GM21381 (cell line): ENCODE measurements at regions not wholly inside any gene's neighbourhood (a gene's known extent, or its start where the extent isn't known, plus 50 kb on each side); places are given as distances from the start of the nearest gene placed in this dataset.
"Not testable (repeated sequence)": the region's sequence is repeated elsewhere in the genome, so short reads cannot be mapped to it uniquely, and the experiment has no call there.

Experiments used
- ATAC-seq: cut with Tn5 transposase; IDR thresholded peaks from one replicate; pipeline ENCODE4 v1.9.1; 2021; ENCODE audit warnings: mild to moderate bottlenecking, moderate library complexity; ENCODE audit not compliant: unreplicated experiment

DNA sequence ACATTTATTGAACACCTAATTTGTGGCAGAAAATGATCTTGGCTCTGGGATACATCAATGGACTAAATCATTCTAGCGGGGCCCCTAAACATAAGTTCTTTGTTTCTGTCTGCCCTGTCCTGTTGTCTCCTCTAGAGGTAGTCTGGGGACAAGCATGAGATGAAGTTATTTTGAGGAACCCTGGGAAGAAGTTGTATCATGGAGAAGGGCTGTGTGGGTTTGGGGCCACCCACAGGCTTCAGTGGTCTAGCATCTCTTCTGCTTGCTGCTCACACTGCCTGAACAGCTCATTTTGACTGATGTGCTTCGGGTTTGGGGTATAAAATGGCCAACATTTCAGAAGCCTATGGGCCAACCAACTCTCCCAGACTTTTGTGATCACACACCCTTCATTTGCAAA, 50.3 kb upstream of the OSBPL11 start:
- ATAC-seq = no peak

- no peak for ATAC-seq
Observed at GRCh38 chr3:125646581-125646980, 51.3 kb upstream of the OSBPL11 start.

DNA sequence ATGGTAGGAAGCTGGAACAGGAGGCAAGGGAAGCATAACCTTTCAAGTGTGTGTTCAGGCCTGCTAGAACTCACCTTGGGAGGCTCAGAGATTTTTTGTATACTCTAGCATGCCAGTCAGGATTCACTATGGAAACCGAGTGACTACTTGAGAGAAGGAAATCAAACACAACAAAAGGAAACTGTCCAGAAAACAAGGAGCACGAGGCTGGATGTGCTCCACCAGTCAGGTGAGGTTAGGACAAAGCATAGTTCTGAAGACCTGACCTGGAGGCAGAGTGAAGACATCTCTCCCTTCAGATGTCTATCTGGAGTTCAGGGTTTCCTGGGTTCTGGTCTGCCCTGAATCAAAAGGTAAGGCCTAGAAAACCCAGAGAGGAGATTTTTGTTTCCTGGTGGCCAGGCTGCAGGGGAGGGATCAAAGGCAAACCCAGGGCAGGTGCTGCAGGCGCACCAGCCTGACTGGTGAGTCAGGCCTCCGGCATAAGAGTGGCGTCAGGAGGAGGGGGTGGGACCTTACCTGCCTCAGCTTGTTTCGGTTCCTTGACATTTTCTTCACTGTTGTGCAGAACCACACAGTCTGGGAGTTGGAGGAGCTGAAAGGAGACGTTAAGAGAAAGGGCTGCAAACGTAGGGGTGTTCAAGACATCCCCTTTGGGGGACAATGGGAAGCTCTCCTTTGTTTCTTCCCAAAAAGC, 52.2 kb upstream of the OSBPL11 start:
- no peak for ATAC-seq

DNA sequence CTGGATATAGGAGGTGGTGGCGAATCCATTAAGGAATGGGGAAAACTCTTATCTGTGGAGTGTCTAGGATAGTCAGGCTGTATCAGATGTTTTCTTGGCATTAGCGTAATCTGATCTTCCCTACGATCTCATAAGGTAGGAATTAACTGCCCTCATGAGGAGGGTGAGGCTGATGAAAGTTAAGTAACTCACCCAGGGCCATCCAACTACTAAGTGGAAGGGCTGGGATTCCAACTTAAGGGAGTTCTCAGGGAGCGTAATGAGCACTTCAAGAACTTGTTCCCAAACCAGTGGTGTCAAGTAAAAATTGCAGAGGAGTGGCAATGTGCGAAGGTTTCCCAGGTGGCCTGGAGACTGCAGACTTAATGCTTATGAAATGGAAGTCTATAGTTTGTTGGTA, 55.9 kb upstream of the OSBPL11 start:
- ATAC-seq = no peak

DNA sequence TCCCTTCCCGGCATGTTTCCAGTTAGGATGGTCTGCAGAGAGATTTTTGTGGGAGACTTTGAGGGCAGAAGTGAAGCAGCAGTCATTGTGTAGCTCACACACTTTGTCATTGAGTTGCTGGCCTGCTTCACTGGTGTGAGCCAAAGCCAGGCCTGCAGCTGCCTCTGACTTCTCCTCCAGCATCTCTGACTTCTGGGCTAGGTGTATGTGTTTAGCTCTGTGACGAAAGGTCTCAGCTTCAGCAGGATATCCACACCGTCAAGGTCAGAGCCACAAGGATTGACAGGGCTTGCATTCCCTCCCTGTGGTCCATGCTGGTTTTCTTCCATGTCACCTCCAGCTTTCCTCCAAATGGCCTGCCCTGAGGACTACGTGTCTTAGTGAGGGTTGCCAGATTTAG, 57.1 kb upstream of the OSBPL11 start:
- no peak for ATAC-seq

DNA sequence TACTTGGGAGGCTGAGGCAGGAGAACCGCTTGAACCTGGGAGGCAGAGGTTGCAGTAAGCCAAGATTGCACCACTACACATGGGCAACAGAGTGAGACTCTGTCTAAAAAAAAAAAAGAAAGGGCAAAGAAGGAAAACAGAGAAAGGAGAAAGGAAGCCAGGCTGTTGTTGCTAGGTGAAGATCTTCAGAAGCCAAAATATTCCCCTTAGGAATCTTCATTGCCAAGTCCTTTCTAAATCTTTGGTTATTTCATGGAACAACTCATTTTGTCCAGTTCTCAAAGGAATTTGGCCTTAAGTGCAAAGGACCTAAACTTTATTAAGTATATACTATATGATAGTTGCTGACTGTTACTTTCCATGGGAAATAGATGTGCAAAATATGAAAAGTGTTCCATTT, 59.2 kb upstream of the OSBPL11 start:
- no peak for ATAC-seq

GRCh38 chr3:125662675-125663074, 67.4 kb upstream of the OSBPL11 start:
- no peak for ATAC-seq

- ATAC-seq = no peak
Observed at GRCh38 chr3:125670352-125670751, 75.1 kb upstream of the OSBPL11 start.

DNA sequence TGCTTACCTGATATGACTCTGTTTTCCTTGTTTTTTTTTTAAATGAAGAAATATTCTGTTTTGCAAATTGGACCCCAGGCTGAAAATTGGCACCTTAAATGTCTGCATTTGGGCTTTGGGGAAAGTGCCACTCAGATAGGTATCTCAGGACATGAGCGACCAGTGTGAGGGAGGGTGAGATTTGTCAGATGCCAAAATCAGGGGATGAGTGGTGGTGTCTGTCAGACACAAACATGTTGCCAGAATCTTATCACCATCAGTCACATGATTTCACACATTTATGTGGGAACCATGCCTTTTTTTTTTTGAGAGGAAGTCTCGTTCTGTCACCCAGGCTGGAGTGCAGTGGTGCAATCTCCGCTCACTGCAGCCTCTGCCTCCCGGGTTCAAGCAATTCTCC, 75.6 kb upstream of the OSBPL11 start:
- no peak for ATAC-seq

- ATAC-seq = no peak
Observed at GRCh38 chr3:125671461-125672243, 76.4 kb upstream of the OSBPL11 start.

DNA sequence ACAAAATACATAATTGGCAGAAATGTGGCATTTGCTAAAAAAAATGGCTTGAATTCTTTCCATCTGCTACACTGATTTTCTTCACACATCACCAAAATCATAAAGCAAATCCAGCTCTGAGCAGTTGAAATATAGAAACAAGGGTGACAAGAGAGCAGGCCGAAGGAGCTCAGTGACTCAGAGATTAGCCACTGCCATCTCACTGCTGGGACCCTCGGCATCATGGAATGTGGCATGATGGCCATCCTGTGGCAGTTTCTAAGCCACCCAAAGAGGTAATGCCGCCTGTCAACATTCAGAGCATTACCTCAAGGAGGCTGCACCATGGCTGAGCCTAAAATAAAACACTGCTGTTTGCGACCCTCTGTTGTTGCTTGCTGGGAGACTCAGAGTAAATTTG, 80.5 kb upstream of the OSBPL11 start:
- ATAC-seq = no peak

DNA sequence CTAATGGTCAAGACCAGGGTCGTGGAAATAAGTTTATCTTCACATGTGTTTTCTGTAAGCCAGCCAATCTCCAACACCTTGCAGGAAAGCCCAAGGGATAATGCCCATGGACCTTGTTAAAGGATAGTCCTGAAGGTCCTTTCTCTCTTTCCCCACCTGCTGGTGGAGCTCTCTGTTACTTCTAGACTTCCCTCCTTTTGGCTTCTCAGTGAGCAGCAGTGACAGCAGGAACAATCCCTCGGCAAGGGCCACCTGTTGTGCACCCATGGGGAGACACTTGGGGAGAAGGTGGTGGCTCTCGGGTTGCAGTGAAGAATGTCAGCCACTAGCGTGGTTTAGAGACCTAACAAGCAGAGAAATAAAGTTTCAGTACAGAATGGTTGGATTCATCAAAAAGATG, 84.0 kb upstream of the OSBPL11 start:
- no peak for ATAC-seq

GRCh38 chr3:125681146-125681545, 85.8 kb upstream of the OSBPL11 start:
- no peak for ATAC-seq

GRCh38 chr3:125681906-125682305, 86.6 kb upstream of the OSBPL11 start:
- ATAC-seq = not testable (repeated sequence)

DNA sequence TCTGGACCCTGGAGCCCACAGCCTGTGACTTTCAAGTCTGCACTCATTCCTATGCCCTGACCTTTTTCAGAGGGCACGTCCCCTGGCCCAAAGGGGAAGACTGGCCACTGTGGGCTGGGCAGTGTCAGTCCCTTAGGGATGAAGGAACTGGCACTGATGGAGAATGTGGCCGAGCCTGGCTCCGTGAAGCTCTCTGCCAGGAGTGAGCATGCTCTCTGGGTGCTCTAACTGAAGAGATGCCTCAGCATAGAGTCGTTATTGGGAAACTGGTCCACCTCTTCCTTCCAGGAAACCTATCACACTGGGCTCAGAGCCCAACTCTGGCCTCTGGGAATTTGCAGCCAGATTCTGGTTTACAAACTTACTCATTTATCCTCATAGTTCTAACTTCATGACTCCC, 87.3 kb upstream of the OSBPL11 start:
- not testable (repeated sequence) for ATAC-seq

GRCh38 chr3:125683067-125683829, 88.0 kb upstream of the OSBPL11 start:
- ATAC-seq = no peak

- no peak for ATAC-seq
Observed at GRCh38 chr3:125684199-125684598, 88.9 kb upstream of the OSBPL11 start.

DNA sequence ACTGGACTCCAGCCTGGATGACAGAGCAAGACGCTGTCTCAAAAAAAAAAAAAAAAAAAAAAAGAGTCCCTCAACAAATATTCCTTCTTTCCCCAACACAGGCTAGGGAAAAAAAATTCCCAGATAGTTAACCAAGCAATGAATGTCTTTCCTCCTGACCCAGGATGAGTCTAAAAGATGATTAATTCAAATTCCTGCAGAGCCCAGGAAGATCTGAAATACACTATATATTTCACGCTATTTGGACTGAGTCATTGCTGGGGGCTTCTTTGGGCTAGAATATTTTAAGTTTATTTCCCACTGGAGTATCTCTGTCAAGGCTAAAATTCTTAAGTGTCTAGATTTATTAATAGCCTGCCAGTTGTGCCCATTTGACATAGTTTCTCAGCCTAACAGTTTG, 90.4 kb upstream of the OSBPL11 start:
- not testable (repeated sequence) for ATAC-seq

- ATAC-seq = no peak
Observed at GRCh38 chr3:125692361-125692760, 97.1 kb upstream of the OSBPL11 start.

GRCh38 chr3:125693887-125694286, 98.6 kb upstream of the OSBPL11 start:
- ATAC-seq = no peak

DNA sequence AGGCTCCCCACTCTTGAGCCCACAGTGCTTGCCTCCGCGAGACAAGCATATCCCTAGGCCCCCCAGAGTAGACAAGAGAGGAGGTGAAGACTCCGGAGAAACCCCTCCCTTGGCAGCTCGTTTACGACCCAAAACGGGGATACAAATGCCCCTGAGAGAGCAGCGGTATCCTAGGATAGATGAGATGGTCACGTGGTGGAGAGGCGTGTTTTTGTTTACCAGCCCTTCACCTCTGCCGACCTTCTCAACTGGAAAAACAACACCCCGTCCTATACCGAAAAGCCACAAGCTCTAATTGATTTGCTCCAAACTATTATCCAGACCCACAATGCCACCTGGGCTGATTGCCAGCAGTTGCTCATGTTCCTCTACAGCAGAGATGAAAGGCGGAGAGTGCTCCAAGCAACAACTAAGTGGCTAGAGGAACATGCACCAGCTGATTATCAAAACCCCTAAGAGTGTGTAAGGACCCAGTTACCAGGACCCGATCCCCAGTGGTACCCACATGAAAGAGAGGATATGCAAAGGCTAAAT, 99.5 kb upstream of the OSBPL11 start:
- no peak for ATAC-seq

DNA sequence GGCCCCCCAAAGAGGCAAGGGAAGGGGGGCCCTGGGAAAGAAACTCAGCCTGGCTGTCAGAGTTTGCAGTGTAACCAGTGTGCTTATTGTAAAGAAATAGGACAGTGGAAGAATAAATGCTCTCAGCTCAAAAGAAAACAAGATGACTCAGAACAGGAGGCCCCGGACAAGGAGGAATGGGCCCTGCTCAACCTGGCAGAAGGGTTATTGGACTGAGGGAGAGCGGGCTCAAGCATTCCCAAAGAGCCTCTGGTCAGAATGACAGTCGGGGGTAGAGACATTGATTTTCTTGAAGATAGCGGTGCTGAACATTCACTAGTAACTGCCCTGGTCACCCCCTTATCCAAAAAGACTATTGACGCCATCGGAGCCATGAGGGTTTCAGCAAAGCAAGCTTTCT, 100.4 kb upstream of the OSBPL11 start:
- no peak for ATAC-seq
